Ovary (tissue), 3 donors: ENCODE measurements at regions not wholly inside any gene's neighbourhood (a gene's known extent, or its start where the extent isn't known, plus 50 kb on each side); places are given as distances from the start of the nearest gene placed in this dataset.

Experiments used
- CTCF ChIP-seq, 3 donors: fragments of 450-650 bp in 2 of 3; fragments of 200-600 bp in 1 of 3; IDR thresholded peaks; one replicate each; pipeline versions ENCODE4 v1.5.1 to v1.8.0; 2016 to 2022; ENCODE audit warnings: antibody characterized with exemption in 3 of 3, mild to moderate bottlenecking in 1 of 3
- EP300 ChIP-seq: sonication (generic); formaldehyde crosslinking; IDR thresholded peaks from one replicate; pipeline ENCODE4 v1.6.1; 2017; ENCODE audit warnings: antibody characterized with exemption
- POLR2A ChIP-seq: fragments of 450-650 bp; IDR thresholded peaks from one replicate; pipeline ENCODE4 v1.6.1; 2017; ENCODE audit warnings: antibody characterized with exemption, mild to moderate bottlenecking, moderate library complexity
- donor health status: DM: no; HTN: no; CAD: no.

DNA sequence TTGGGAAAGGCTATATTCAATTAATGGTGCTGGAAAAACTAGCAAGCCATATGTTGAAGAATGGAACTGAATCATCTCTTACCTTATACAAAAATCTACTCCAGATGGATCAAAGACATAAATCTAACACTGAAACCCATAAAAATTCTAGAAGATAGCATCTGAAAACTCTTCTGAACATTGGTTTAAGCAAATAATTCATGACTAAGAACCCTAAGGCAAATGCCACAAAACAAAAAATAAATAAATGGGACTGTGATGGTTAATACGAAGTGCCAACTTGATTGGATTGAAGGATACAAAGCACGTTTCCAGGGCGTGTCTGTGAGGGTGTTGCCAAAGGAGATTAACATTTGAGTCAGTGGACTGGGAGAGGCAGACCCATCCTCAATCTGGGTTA, 1130.0 kb downstream of the DNAJB9 start:
- TF ChIP-seq POLR2A (no peak), EP300 (no peak), CTCF (IDR thresholded peaks at IDR 0.05) (no peak)
